GM12878 (cell line): ENCODE measurements at regions not wholly inside any gene's neighbourhood (a gene's known extent, or its start where the extent isn't known, plus 50 kb on each side); places are given as distances from the start of the nearest gene placed in this dataset.

Source experiments
- ATAC-seq: fragments of 200-7000 bp; cut with Tn5 transposase; 3 replicates; pipeline ENCODE4 v1.9.1; 2020; ENCODE audit warnings: mild to moderate bottlenecking, moderate library complexity
- BruUV-seq: library from RNA; stranded (reverse); fragments of 400-500 nt; replicated peaks from 2 replicates; lab custom pipeline; 2021; lab: Mats Ljungman, UMichigan
- CTCF ChIA-PET: fragments of 300-600 bp; sonication (Branson Sonifier 250); formaldehyde crosslinking; extraction: SDS; loops from one replicate; lab custom pipeline; 2021; ENCODE audit warnings: inconsistent platforms; lab: Yijun Ruan, JAX
- POLR2A ChIA-PET: fragments of 350-600 bp; formaldehyde crosslinking; extraction: SDS; loops from one replicate; lab custom pipeline; 2021; ENCODE audit warnings: inconsistent platforms; lab: Charles Lee
- RAD21 ChIA-PET: fragments of 300-600 bp; sonication (Branson Sonifier 250); formaldehyde crosslinking; loops from one replicate; lab custom pipeline; 2023; ENCODE audit warnings: antibody characterized with exemption; ENCODE audit not compliant: unreplicated experiment; lab: Charles Lee
- SMC1A ChIA-PET: fragments of 300-600 bp; sonication (Branson Sonifier 250); formaldehyde crosslinking; loops from one replicate; lab custom pipeline; 2023; ENCODE audit not compliant: unreplicated experiment, uncharacterized antibody; lab: Charles Lee
- DNase-seq: peaks from one replicate; pipeline ENCODE4 v3.0.0-alpha.2; 2011; ENCODE audit warnings: low read depth, low spot score
- FAIRE-seq: peaks from 3 replicates; lab custom pipeline; 2011; peaks lifted over from hg19 to GRCh38; lab: Jason Lieb, UNC
- H2AFZ ChIP-seq: 2 replicates; pipeline ENCODE4 v1.6.0; 2011; ENCODE audit warnings: low read depth, low read length, control low read depth; ENCODE audit not compliant: control insufficient read depth
- H3K27ac ChIP-seq: 2 replicates; pipeline ENCODE4 v1.5.1; 2011; ENCODE audit warnings: control low read depth; ENCODE audit not compliant: control insufficient read depth, insufficient read depth
- H3K27me3 ChIP-seq, 2 experiments: replicated peaks in 1 of 2; 2 replicates each; pipeline versions ENCODE4 v1.6.0 to v1.6.1; 2011; ENCODE audit warnings: low read length in 1 of 2; ENCODE audit not compliant: control insufficient read depth in 2 of 2, insufficient read depth in 2 of 2
- H3K36me3 ChIP-seq, 2 experiments: 2 replicates each; pipeline ENCODE4 v1.5.1; 2011; ENCODE audit warnings: low read length in 1 of 2; ENCODE audit not compliant: control insufficient read depth in 2 of 2, insufficient read depth in 2 of 2
- H3K4me1 ChIP-seq: 2 replicates; pipeline ENCODE4 v1.6.1; 2011; ENCODE audit warnings: mild to moderate bottlenecking, low read length, moderate library complexity, mixed read lengths; ENCODE audit not compliant: control insufficient read depth, insufficient read depth
- H3K4me2 ChIP-seq: 2 replicates; pipeline ENCODE4 v1.6.0; 2011; ENCODE audit warnings: control low read depth; ENCODE audit not compliant: control insufficient read depth, insufficient read depth
- H3K4me3 ChIP-seq: fragments of 200-600 bp; sonication (generic); 2 replicates; pipeline ENCODE4 v1.5.1; 2016
- H3K79me2 ChIP-seq: 2 replicates; pipeline ENCODE4 v1.6.0; 2011; ENCODE audit warnings: low read length; ENCODE audit not compliant: control insufficient read depth, insufficient read depth
- H3K9ac ChIP-seq: 2 replicates; pipeline ENCODE4 v1.8.0; 2011; ENCODE audit warnings: low read length, control low read depth, mixed read lengths; ENCODE audit not compliant: control insufficient read depth, insufficient read depth
- H3K9me3 ChIP-seq: replicated peaks from 3 replicates; pipeline ENCODE4 v1.5.1; 2011; ENCODE audit warnings: mild to moderate bottlenecking, low read length; ENCODE audit not compliant: control insufficient read depth, insufficient read depth
- H4K20me1 ChIP-seq: 2 replicates; pipeline ENCODE4 v1.6.0; 2011; ENCODE audit not compliant: control insufficient read depth, insufficient read depth
- BRCA1 ChIP-seq: IDR thresholded peaks from 2 replicates; pipeline ENCODE4 v1.6.1; 2011; ENCODE audit warnings: low read depth, low read length, improper control_type of control experiment
- CBX5 ChIP-seq: sonication (generic); IDR thresholded peaks from 2 replicates; pipeline ENCODE4 v1.6.1; 2016; ENCODE audit warnings: low read depth, moderate library complexity, mild to moderate bottlenecking, inconsistent platforms
- MAX ChIP-seq: IDR thresholded peaks from 2 replicates; pipeline ENCODE4 v1.6.1; 2012; ENCODE audit warnings: low read depth, low read length, improper control_type of control experiment
- NR2C1 ChIP-seq: fragments of 450-650 bp; IDR thresholded peaks from 2 replicates; pipeline ENCODE4 v1.6.1; 2017; ENCODE audit warnings: antibody characterized with exemption, mild to moderate bottlenecking, moderate library complexity
- PAX8 ChIP-seq: fragments of 450-650 bp; IDR thresholded peaks from 2 replicates; pipeline ENCODE4 v1.6.1; 2017; ENCODE audit warnings: mild to moderate bottlenecking, moderate library complexity
- PKNOX1 ChIP-seq: fragments of 450-650 bp; IDR thresholded peaks from 2 replicates; pipeline ENCODE4 v1.6.1; 2016; ENCODE audit warnings: mild to moderate bottlenecking
- SIN3A ChIP-seq: IDR thresholded peaks from 2 replicates; pipeline ENCODE4 v1.6.1; 2012; ENCODE audit warnings: low read depth, low read length, improper control_type of control experiment
- SMAD1 ChIP-seq: fragments of 450-650 bp; IDR thresholded peaks from 2 replicates; pipeline ENCODE4 v1.6.1; 2018; ENCODE audit warnings: mild to moderate bottlenecking, low read depth; ENCODE audit not compliant: partially characterized antibody
- SREBF1 ChIP-seq: IDR thresholded peaks from 2 replicates; pipeline ENCODE4 v1.6.1; 2012; ENCODE audit warnings: mild to moderate bottlenecking, low read length
- SUZ12 ChIP-seq: fragments of 200-600 bp; sonication (generic); IDR thresholded peaks from one replicate; pipeline ENCODE4 v1.6.1; 2018; ENCODE audit warnings: antibody characterized with exemption, mild to moderate bottlenecking; ENCODE audit not compliant: unreplicated experiment
- TARDBP ChIP-seq: IDR thresholded peaks from 2 replicates; pipeline ENCODE4 v1.6.1; 2016; ENCODE audit warnings: borderline replicate concordance
- TCF3 ChIP-seq: IDR thresholded peaks from 2 replicates; pipeline ENCODE4 v1.6.1; 2012; ENCODE audit warnings: low read depth, mild to moderate bottlenecking, low read length, borderline replicate concordance; ENCODE audit not compliant: insufficient read depth
- WRNIP1 ChIP-seq: IDR thresholded peaks from 2 replicates; pipeline ENCODE4 v1.6.1; 2011; ENCODE audit warnings: low read depth, low read length, improper control_type of control experiment, borderline replicate concordance
- ZNF217 ChIP-seq: fragments of 450-650 bp; IDR thresholded peaks from 2 replicates; pipeline ENCODE4 v1.6.1; 2017; ENCODE audit warnings: antibody characterized with exemption, mild to moderate bottlenecking
- ZNF24 ChIP-seq: fragments of 450-650 bp; IDR thresholded peaks from 2 replicates; pipeline ENCODE4 v1.6.1; 2017; ENCODE audit warnings: antibody characterized with exemption, mild to moderate bottlenecking
- WGBS: methylation state at CpG from one replicate; pipeline ENCODE4 v1.1.6; 2016; ENCODE audit warnings: low lambda C conversion rate; ENCODE audit not compliant: insufficient replicate concordance, insufficient coverage; ENCODE audit errors: missing lambda C conversion rate; 5-methylcytosine and 5-hydroxymethylcytosine counted together
- in situ Hi-C: fragments of 300-500 bp; cut with MboI; formaldehyde crosslinking; loops from 9 replicates; pipeline ENCODE4 v1.14.3; 2018; ENCODE audit warnings: mixed read lengths
- intact Hi-C: fragments of 100-400 bp; cut with micrococcal nuclease; formaldehyde crosslinking; loops from one replicate; pipeline ENCODE4 v1.14.2; 2022; ENCODE audit not compliant: unreplicated experiment

DNA sequence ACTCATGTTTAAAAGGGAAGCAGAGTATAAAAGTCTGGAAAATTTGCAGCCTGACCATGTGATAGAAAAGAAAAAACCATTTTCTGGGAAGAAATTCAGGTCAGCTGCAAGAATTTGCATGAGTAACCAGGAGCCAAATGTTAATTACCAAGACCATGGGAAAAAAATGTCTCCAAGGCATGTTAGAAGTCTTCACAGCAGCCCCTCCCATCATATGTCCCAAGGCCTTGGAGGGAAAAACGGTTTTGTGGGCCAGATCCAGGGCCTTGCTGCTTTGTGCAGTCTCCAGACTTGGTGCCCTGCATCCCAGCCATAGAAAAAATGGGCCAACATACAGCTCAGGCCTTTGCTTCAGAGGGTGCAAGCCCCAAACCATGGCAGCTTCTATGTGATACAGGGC lies 1019.6 kb upstream of the SORCS1 start:
- intact Hi-C loops, result no loop called here
- H3K27ac ChIP-seq, result no peak overlapping the region
- POLR2A ChIA-PET, result no interaction called here
- H4K20me1 ChIP-seq, result no peaks in the 10 kb centered on the region
- in situ Hi-C loops, result no loop called here
- DNase-seq, result no peak
- H3K36me3 ChIP-seq, result no peaks in the 10 kb centered on the region
- H3K4me2 ChIP-seq, result no peak overlapping the region
- H3K79me2 ChIP-seq, result no peaks in the 10 kb centered on the region
- no peak for FAIRE-seq
- ATAC-seq, result no peak
- no peak overlapping the region for H3K4me3 ChIP-seq
- H2AFZ ChIP-seq, result no peak overlapping the region
- CTCF ChIA-PET, result no interaction called here
- H3K9me3 ChIP-seq, result no peaks in the 10 kb centered on the region
- no peak overlapping the region for H3K9ac ChIP-seq
- SMC1A ChIA-PET, result interaction anchor here (0.6 to 0.8 kb wide), 2 partner anchors 11 to 20 kb away, joined by 3 read pairs; no protein-coding TSS in a partner anchor
- no TSS peak for BruUV-seq
- no peaks in the 10 kb centered on the region for H3K4me1 ChIP-seq
- H3K27me3 ChIP-seq, result no peaks in the 10 kb centered on the region
- no peak for TF ChIP-seq TARDBP
- no peak for TF ChIP-seq MAX
- no peak for TF ChIP-seq TCF3
- TF ChIP-seq SMAD1, result no peak
- TF ChIP-seq NR2C1, result no peak
- 0% methylated on average over 1 of the region's 1 CpG for WGBS
- RAD21 ChIA-PET, result no interaction called here

- FAIRE-seq (no peak), ATAC-seq (no peak)
- Histone ChIP-seq H3K27me3 (no peaks in the 10 kb centered on the region), H3K79me2 (no peaks in the 10 kb centered on the region), H3K27ac (no peak overlapping the region), H3K4me2 (no peak overlapping the region), H3K36me3 (no peaks in the 10 kb centered on the region), H3K9ac (no peak overlapping the region), H4K20me1 (no peaks in the 10 kb centered on the region)
- BruUV-seq, result no TSS peak
- intact Hi-C loops, result no loop called here
- CTCF ChIA-PET, result interaction anchor here (0.9 to 1.5 kb wide), 3 partner anchors 9 to 23 kb away, joined by 3 to 6 read pairs (median 3); no protein-coding TSS in a partner anchor
- TF ChIP-seq ZNF24 (no peak), SUZ12 (no peak), ZNF217 (no peak), WRNIP1 (no peak), PKNOX1 (no peak), SREBF1 (no peak), PAX8 (no peak), CBX5 (no peak), SIN3A (no peak), BRCA1 (no peak)
- TF ChIP-seq, all 136 proteins: peak for 0
- RAD21 ChIA-PET, result no interaction called here
- Histone ChIP-seq H3K4me1 (no peaks in the 10 kb centered on the region), H2AFZ (no peak overlapping the region), H3K9me3 (no peaks in the 10 kb centered on the region), H3K4me3 (no peak overlapping the region)
- POLR2A ChIA-PET, result no interaction called here
- DNase-seq, result no peak
- 7% methylated on average over 2 of the region's 2 CpGs for WGBS
- in situ Hi-C loops, result no loop called here
- SMC1A ChIA-PET, result interaction anchor here (1.0 to 1.4 kb wide), 2 partner anchors 9 to 178 kb away, joined by 3 read pairs; no protein-coding TSS in a partner anchor
Measured at GRCh38 chr10:108180878-108181277, 1016.4 kb upstream of the SORCS1 start.
